ENCODE measurements at regions not wholly inside any gene's neighbourhood (a gene's known extent, or its start where the extent isn't known, plus 50 kb on each side); places are given as distances from the start of the nearest gene placed in this dataset.
"Not testable (repeated sequence)": the region's sequence is repeated elsewhere in the genome, so short reads cannot be mapped to it uniquely, and the experiment has no call there.

- no peak overlapping the region for H3K4me3 ChIP-seq (ENCODE audit: low read length)
- no peaks in the 10 kb centered on the region for H3K4me1 ChIP-seq (ENCODE audit: control insufficient read depth, insufficient read depth, low read length)
- H3K27me3 ChIP-seq (replicated peaks; ENCODE audit: control insufficient read depth, insufficient read depth, low read length), result no peaks in the 10 kb centered on the region
- H3K36me3 ChIP-seq (ENCODE audit: control insufficient read depth, insufficient read depth, low read length, severe bottlenecking), result no peaks in the 10 kb centered on the region
- H3K9me3 ChIP-seq (ENCODE audit: control insufficient read depth, low read length), result peaks cover 9% of the 10 kb centered on the region
- no peak for DNase-seq (ENCODE audit: low read depth)
- no peak overlapping the region for H3K9ac ChIP-seq (ENCODE audit: low read length)
Measured at GRCh38 chr4:63226229-63226628, 1183.0 kb downstream of the TECRL start.

DNA sequence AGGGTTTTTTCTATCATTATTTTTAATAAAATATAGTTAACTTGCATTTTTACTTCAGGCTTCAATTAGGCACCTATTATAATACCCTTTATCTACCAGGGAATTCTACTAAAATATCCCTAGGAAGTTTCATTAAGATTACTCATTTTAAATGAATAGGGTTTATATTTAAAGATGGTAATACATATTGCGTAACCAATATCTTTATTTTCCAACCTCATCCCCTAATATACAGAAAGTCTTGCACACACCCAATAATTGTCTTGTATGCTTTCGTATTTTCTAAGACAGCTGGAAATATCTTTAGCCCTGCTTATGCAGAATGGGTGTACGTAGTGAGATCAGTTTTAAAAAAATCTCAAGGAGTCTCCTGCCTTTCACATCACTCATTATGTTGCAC is 1186.8 kb downstream of the TECRL start:
- no peaks in the 10 kb centered on the region for H3K27me3 ChIP-seq (replicated peaks; ENCODE audit: control insufficient read depth, insufficient read depth, low read length)
- H3K4me1 ChIP-seq (ENCODE audit: control insufficient read depth, insufficient read depth, low read length), result no peaks in the 10 kb centered on the region
- no peak for DNase-seq (ENCODE audit: low read depth)
- no peaks in the 10 kb centered on the region for H3K36me3 ChIP-seq (ENCODE audit: control insufficient read depth, insufficient read depth, low read length, severe bottlenecking)
- no peak overlapping the region for H3K4me3 ChIP-seq (ENCODE audit: low read length)
- H3K9ac ChIP-seq (ENCODE audit: low read length), result no peak overlapping the region
- peaks cover 6% of the 10 kb centered on the region for H3K9me3 ChIP-seq (ENCODE audit: control insufficient read depth, low read length)

DNA sequence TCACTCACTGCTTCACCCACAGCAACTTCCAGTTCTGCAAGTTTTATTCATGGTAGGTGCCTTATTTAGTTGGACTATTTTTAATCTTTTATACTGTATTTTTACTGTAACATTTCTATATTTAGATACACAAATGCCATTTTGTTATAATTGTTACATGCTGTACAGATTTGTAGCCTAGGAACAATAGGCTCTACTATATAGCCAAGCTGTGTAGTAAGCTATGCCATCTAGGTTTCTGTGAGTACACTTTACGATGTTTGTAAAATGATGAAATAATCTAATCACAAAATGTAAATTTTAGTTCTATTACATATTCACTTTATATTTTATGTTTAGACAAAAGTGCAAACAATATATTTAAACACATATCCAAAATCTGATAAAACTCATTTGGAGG is 1187.8 kb downstream of the TECRL start:
- H3K4me3 ChIP-seq (ENCODE audit: low read length), result no peak overlapping the region
- peaks cover 5% of the 10 kb centered on the region for H3K9me3 ChIP-seq (ENCODE audit: control insufficient read depth, low read length)
- H3K27me3 ChIP-seq (replicated peaks; ENCODE audit: control insufficient read depth, insufficient read depth, low read length), result no peaks in the 10 kb centered on the region
- H3K4me1 ChIP-seq (ENCODE audit: control insufficient read depth, insufficient read depth, low read length), result no peaks in the 10 kb centered on the region
- no peak overlapping the region for H3K9ac ChIP-seq (ENCODE audit: low read length)
- no peaks in the 10 kb centered on the region for H3K36me3 ChIP-seq (ENCODE audit: control insufficient read depth, insufficient read depth, low read length, severe bottlenecking)
- DNase-seq (ENCODE audit: low read depth), result no peak

- Histone ChIP-seq H3K27me3 (replicated peaks; ENCODE audit: control insufficient read depth, insufficient read depth, low read length) (no peaks in the 10 kb centered on the region), H3K4me3 (ENCODE audit: low read length) (no peak overlapping the region), H3K9me3 (ENCODE audit: control insufficient read depth, low read length) (no peaks in the 10 kb centered on the region), H3K36me3 (ENCODE audit: control insufficient read depth, insufficient read depth, low read length, severe bottlenecking) (no peaks in the 10 kb centered on the region), H3K9ac (ENCODE audit: low read length) (no peak overlapping the region), H3K4me1 (ENCODE audit: control insufficient read depth, insufficient read depth, low read length) (no peaks in the 10 kb centered on the region)
- no peak for DNase-seq (ENCODE audit: low read depth)
Measured at GRCh38 chr4:63218856-63219255, 1190.4 kb downstream of the TECRL start.

- H3K27me3 ChIP-seq (replicated peaks; ENCODE audit: control insufficient read depth, insufficient read depth, low read length), result no peaks in the 10 kb centered on the region
- H3K4me1 ChIP-seq (ENCODE audit: control insufficient read depth, insufficient read depth, low read length), result no peaks in the 10 kb centered on the region
- no peaks in the 10 kb centered on the region for H3K36me3 ChIP-seq (ENCODE audit: control insufficient read depth, insufficient read depth, low read length, severe bottlenecking)
- H3K9ac ChIP-seq (ENCODE audit: low read length), result no peak overlapping the region
- H3K4me3 ChIP-seq (ENCODE audit: low read length), result no peak overlapping the region
- no peak for DNase-seq (ENCODE audit: low read depth)
- H3K9me3 ChIP-seq (ENCODE audit: control insufficient read depth, low read length), result peaks cover 2% of the 10 kb centered on the region
Measured at GRCh38 chr4:63214076-63214475, 1195.2 kb downstream of the TECRL start.

DNA sequence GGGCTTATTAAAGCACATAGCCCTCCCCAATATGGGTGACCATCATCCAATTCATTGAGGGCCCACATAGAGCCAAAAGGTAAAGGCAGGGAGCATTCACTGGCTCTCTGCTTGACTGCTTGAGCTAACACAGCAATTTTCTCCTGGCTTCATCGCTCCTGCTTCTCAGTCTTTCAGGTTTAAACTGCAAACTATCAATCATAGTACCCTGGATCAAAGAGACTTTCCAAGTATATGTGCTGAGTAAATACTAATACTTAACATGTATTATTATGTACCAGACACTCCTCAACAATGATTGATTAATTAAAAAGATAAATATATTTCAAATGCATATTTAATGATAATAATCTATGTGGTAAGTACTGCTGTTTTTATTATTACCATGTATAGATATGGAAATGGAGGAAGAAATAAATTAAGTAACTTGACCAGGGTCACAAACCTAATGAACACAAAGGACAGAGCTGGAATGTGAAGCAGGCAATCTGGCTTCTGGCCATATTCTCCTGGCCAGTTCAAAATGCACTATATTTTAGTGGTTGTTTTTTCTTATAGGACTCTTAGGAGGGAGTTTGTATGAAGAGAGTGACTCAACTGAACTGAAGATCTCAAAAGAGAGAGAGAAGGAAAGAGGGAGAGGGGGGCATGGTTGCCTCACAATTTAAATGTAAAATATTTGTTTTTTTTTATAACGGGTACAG is 1197.3 kb downstream of the TECRL start:
- H3K4me3 ChIP-seq (ENCODE audit: low read length), result no peak overlapping the region
- no peak for DNase-seq (ENCODE audit: low read depth)
- H3K27me3 ChIP-seq (replicated peaks; ENCODE audit: control insufficient read depth, insufficient read depth, low read length), result no peaks in the 10 kb centered on the region
- no peak overlapping the region for H3K9ac ChIP-seq (ENCODE audit: low read length)
- H3K9me3 ChIP-seq (ENCODE audit: control insufficient read depth, low read length), result peaks cover 12% of the 10 kb centered on the region
- H3K4me1 ChIP-seq (ENCODE audit: control insufficient read depth, insufficient read depth, low read length), result no peaks in the 10 kb centered on the region
- H3K36me3 ChIP-seq (ENCODE audit: control insufficient read depth, insufficient read depth, low read length, severe bottlenecking), result no peaks in the 10 kb centered on the region

DNA sequence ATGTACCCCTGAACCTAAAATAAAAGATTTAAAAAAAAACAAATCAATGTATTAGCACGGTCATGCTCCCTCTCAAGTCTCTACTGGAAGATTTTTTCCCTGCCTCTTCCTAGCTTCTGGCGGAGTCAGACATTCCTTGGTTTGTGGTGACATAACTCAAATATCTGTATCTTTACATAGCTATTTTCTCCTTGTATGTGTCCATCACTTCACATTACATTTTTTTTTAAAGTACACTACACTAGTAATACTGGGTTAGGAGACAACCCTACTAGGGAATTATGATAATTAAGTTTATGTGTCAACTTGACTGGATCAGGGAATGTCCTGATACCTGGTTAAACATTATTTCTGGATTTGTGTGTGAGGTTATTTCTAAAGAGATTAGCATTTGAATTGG is 1197.9 kb downstream of the TECRL start:
- H3K36me3 ChIP-seq (ENCODE audit: control insufficient read depth, insufficient read depth, low read length, severe bottlenecking), result no peaks in the 10 kb centered on the region
- H3K27me3 ChIP-seq (replicated peaks; ENCODE audit: control insufficient read depth, insufficient read depth, low read length), result no peaks in the 10 kb centered on the region
- H3K9ac ChIP-seq (ENCODE audit: low read length), result no peak overlapping the region
- no peak overlapping the region for H3K4me3 ChIP-seq (ENCODE audit: low read length)
- H3K4me1 ChIP-seq (ENCODE audit: control insufficient read depth, insufficient read depth, low read length), result no peaks in the 10 kb centered on the region
- H3K9me3 ChIP-seq (ENCODE audit: control insufficient read depth, low read length), result peaks cover 12% of the 10 kb centered on the region
- no peak for DNase-seq (ENCODE audit: low read depth)

GRCh38 chr4:63193029-63193428 is 1216.2 kb downstream of the TECRL start:
- not testable (repeated sequence) for H3K27me3 ChIP-seq (replicated peaks; ENCODE audit: control insufficient read depth, insufficient read depth, low read length); H3K4me3 ChIP-seq (ENCODE audit: low read length); H3K9ac ChIP-seq (ENCODE audit: low read length); H3K4me1 ChIP-seq (ENCODE audit: control insufficient read depth, insufficient read depth, low read length); DNase-seq (ENCODE audit: low read depth); H3K9me3 ChIP-seq (ENCODE audit: control insufficient read depth, low read length); H3K36me3 ChIP-seq (ENCODE audit: control insufficient read depth, insufficient read depth, low read length, severe bottlenecking)

DNA sequence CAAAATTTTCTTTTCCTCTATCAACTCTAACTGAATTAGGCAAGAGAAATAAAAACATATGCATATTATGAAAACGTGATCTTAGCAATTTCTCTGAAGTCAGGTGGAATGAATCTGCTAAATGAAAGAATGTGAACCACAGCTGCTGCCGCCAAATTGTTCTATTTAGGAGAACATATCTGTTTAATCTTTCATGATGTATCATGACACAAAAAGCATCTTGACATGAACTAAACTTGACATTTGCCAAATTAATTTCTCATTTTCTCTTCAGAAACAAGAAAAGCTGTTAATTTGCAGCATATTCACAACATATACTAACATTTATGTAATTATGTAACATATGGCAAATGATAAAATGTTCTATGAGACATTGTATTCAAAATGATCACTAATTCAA is 1237.9 kb downstream of the TECRL start:
- Histone ChIP-seq H3K4me1 (ENCODE audit: control insufficient read depth, insufficient read depth, low read length) (no peaks in the 10 kb centered on the region), H3K9ac (ENCODE audit: low read length) (no peak overlapping the region), H3K9me3 (ENCODE audit: control insufficient read depth, low read length) (no peaks in the 10 kb centered on the region), H3K4me3 (ENCODE audit: low read length) (no peak overlapping the region), H3K36me3 (ENCODE audit: control insufficient read depth, insufficient read depth, low read length, severe bottlenecking) (no peaks in the 10 kb centered on the region), H3K27me3 (replicated peaks; ENCODE audit: control insufficient read depth, insufficient read depth, low read length) (no peaks in the 10 kb centered on the region)
- DNase-seq (ENCODE audit: low read depth), result no peak

GRCh38 chr4:63170923-63171322 is 1238.3 kb downstream of the TECRL start:
- no peaks in the 10 kb centered on the region for H3K27me3 ChIP-seq (replicated peaks; ENCODE audit: control insufficient read depth, insufficient read depth, low read length)
- no peak for DNase-seq (ENCODE audit: low read depth)
- no peak overlapping the region for H3K9ac ChIP-seq (ENCODE audit: low read length)

DNA sequence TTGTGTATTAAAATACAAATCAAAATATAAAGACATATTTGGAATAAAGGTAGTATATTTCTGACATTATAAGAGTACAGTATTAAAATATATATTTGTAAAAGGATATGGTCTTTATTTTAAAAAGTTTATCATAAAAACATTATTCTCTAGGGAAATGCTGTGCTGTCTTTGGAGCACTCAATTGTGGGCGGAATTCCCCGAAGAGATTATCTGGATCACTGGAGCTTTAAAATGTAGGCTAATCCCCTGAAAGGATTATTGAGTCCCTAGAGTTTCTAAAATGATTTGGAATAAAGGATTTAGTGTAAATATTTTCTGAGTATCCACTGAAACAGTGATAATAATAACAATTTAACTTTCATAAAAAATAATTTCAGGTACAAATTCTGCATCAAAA is 1239.4 kb downstream of the TECRL start:
- H3K9me3 ChIP-seq (ENCODE audit: control insufficient read depth, low read length), result no peaks in the 10 kb centered on the region
- H3K27me3 ChIP-seq (replicated peaks; ENCODE audit: control insufficient read depth, insufficient read depth, low read length), result no peaks in the 10 kb centered on the region
- H3K4me3 ChIP-seq (ENCODE audit: low read length), result no peak overlapping the region
- no peaks in the 10 kb centered on the region for H3K36me3 ChIP-seq (ENCODE audit: control insufficient read depth, insufficient read depth, low read length, severe bottlenecking)
- no peak overlapping the region for H3K9ac ChIP-seq (ENCODE audit: low read length)
- DNase-seq (ENCODE audit: low read depth), result no peak
- no peaks in the 10 kb centered on the region for H3K4me1 ChIP-seq (ENCODE audit: control insufficient read depth, insufficient read depth, low read length)

More at GRCh38 chr4:63170923-63171322, 1238.3 kb downstream of the TECRL start:
- H3K9me3 ChIP-seq (ENCODE audit: control insufficient read depth, low read length), result no peaks in the 10 kb centered on the region
- H3K36me3 ChIP-seq (ENCODE audit: control insufficient read depth, insufficient read depth, low read length, severe bottlenecking), result no peaks in the 10 kb centered on the region
- H3K4me3 ChIP-seq (ENCODE audit: low read length), result no peak overlapping the region
- H3K4me1 ChIP-seq (ENCODE audit: control insufficient read depth, insufficient read depth, low read length), result no peaks in the 10 kb centered on the region

DNA sequence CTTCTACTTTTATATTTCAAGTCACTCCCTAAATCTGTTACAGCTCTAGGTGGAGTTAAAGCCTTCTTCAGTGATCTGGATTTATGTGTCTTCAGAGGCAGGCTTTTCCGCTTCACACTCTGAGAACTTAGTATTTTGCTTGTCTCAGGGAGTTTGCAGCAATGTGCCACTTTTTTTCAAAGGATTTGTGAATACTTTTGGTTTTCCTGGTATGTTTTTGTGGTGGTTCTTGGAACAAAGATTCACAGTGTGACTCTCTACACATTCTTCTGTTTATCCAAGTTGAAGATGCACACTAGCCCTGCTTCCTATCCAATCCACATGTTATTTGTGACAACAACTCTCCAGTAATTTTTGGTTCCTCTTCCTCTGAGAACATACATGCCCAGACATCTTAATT is 1253.7 kb downstream of the TECRL start:
- DNase-seq (ENCODE audit: low read depth), result no peak
- Histone ChIP-seq H3K9ac (ENCODE audit: low read length) (no peak overlapping the region), H3K36me3 (ENCODE audit: control insufficient read depth, insufficient read depth, low read length, severe bottlenecking) (no peaks in the 10 kb centered on the region), H3K4me1 (ENCODE audit: control insufficient read depth, insufficient read depth, low read length) (no peaks in the 10 kb centered on the region), H3K4me3 (ENCODE audit: low read length) (no peak overlapping the region), H3K9me3 (ENCODE audit: control insufficient read depth, low read length) (peaks cover 7% of the 10 kb centered on the region), H3K27me3 (replicated peaks; ENCODE audit: control insufficient read depth, insufficient read depth, low read length) (no peaks in the 10 kb centered on the region)

Data from adipocyte (in vitro differentiated cells).